Right lobe of liver (tissue), 6 donors: ENCODE measurements at regions not wholly inside any gene's neighbourhood (a gene's known extent, or its start where the extent isn't known, plus 50 kb on each side); places are given as distances from the start of the nearest gene placed in this dataset.

Experiments
- ATAC-seq, 4 donors: fragments of 200-7000 bp; cut with Tn5 transposase; one replicate each; pipeline ENCODE4 v1.9.1; 2020; ENCODE audit warnings: mild to moderate bottlenecking in 4 of 4, moderate library complexity in 4 of 4
- DNase-seq, 3 donors: peaks; one replicate each; pipeline ENCODE4 v3.0.0-alpha.2; 2020
- H3K27ac ChIP-seq, 3 donors: fragments of 200-600 bp; one replicate each; pipeline ENCODE4 v1.8.0; 2022
- H3K27me3 ChIP-seq, 2 donors: fragments of 200-600 bp; one replicate each; pipeline ENCODE4 v1.8.0; 2022
- H3K36me3 ChIP-seq, 4 donors: fragments of 200-600 bp; sonication (generic) in 1 of 4; one replicate each; pipeline versions ENCODE4 v1.5.1 to v1.8.0; 2017 to 2022; ENCODE audit warnings: control low read depth in 1 of 4
- H3K4me1 ChIP-seq, 4 donors: fragments of 200-600 bp; sonication (generic) in 1 of 4; one replicate each; pipeline versions ENCODE4 v1.5.1 to v1.8.0; 2017 to 2022; ENCODE audit warnings: control low read depth in 1 of 4
- H3K4me3 ChIP-seq, 3 donors: fragments of 200-600 bp; one replicate each; pipeline ENCODE4 v1.8.0; 2022
- H3K9me3 ChIP-seq, 4 donors: fragments of 200-600 bp; sonication (generic) in 1 of 4; one replicate each; pipeline versions ENCODE4 v1.5.1 to v1.8.0; 2017 to 2022; ENCODE audit warnings: control low read depth in 1 of 4
- CTCF ChIP-seq, 4 donors: fragments of 200-600 bp in 3 of 4; fragments of 450-650 bp in 1 of 4; IDR thresholded peaks; one replicate each; pipeline versions ENCODE4 v1.5.1 to v1.8.0; 2016 to 2022; ENCODE audit warnings: antibody characterized with exemption in 4 of 4, mild to moderate bottlenecking in 2 of 4
- POLR2A ChIP-seq: fragments of 450-650 bp; IDR thresholded peaks from one replicate; pipeline ENCODE4 v1.6.1; 2017; ENCODE audit warnings: antibody characterized with exemption, mild to moderate bottlenecking
- WGBS: methylation state at CpG from one replicate; pipeline ENCODE4 v1.1.6; 2018; ENCODE audit warnings: low coverage, low lambda C conversion rate; ENCODE audit not compliant: insufficient coverage; ENCODE audit errors: missing lambda C conversion rate; 5-methylcytosine and 5-hydroxymethylcytosine counted together
- intact Hi-C, 2 donors: fragments of 100-400 bp; cut with DNase I; formaldehyde crosslinking; loops; one replicate each; pipeline versions ENCODE4 v1.11.2 to v1.14.1; 2022
- donor health status: DM: no; HTN: yes; CAD: no.
- donor health status: DM: no; HTN: no; CAD: no.
- donor health status: DM: no; HTN: no; CAD: no.
- donor health status: DM: no; HTN: yes; CAD: no.
- donor health status: DM: no; HTN: yes; CAD: no.

- H3K4me1 ChIP-seq, result no peaks in the 10 kb centered on the region
- 65% methylated on average over 3 of the region's 3 CpGs for WGBS
- intact Hi-C loops, result no loop called here
- no peak overlapping the region for H3K27ac ChIP-seq
- TF ChIP-seq POLR2A (no peak), CTCF (IDR thresholded peaks at IDR 0.05) (no peak)
- H3K4me3 ChIP-seq, result no peak overlapping the region
- DNase-seq (no peak), ATAC-seq (no peak)
- H3K27me3 ChIP-seq, result no peaks in the 10 kb centered on the region
- H3K36me3 ChIP-seq, result no peaks in the 10 kb centered on the region
- H3K9me3 ChIP-seq, result no peaks in the 10 kb centered on the region
Measured at GRCh38 chr5:40317023-40317422, 362.7 kb upstream of the PTGER4 start.

GRCh38 chr5:40315126-40315525 lies 364.6 kb upstream of the PTGER4 start:
- H3K36me3 ChIP-seq, result no peaks in the 10 kb centered on the region
- H3K4me3 ChIP-seq, result no peak overlapping the region
- intact Hi-C loops, result no loop called here
- WGBS, result 22% methylated on average over 1 of the region's 1 CpG
- TF ChIP-seq POLR2A (no peak), CTCF (IDR thresholded peaks at IDR 0.05) (no peak)
- ATAC-seq, result no peak
- no peaks in the 10 kb centered on the region for H3K4me1 ChIP-seq
- H3K9me3 ChIP-seq, result no peaks in the 10 kb centered on the region
- no peak for DNase-seq
- H3K27me3 ChIP-seq, result no peaks in the 10 kb centered on the region
- H3K27ac ChIP-seq, result no peak overlapping the region

- Histone ChIP-seq H3K27ac (no peak overlapping the region), H3K4me3 (no peak overlapping the region), H3K9me3 (no peaks in the 10 kb centered on the region), H3K4me1 (no peaks in the 10 kb centered on the region), H3K36me3 (no peaks in the 10 kb centered on the region), H3K27me3 (no peaks in the 10 kb centered on the region)
- intact Hi-C loops, result no loop called here
- WGBS, result 29% methylated on average over 2 of the region's 2 CpGs
- ATAC-seq (no peak), DNase-seq (no peak)
- TF ChIP-seq CTCF (IDR thresholded peaks at IDR 0.05), result no peak
- no peak for TF ChIP-seq POLR2A
Measured at GRCh38 chr5:40314275-40314674, 365.4 kb upstream of the PTGER4 start.

- no peaks in the 10 kb centered on the region for H3K4me1 ChIP-seq
- H3K27me3 ChIP-seq, result no peaks in the 10 kb centered on the region
- TF ChIP-seq POLR2A, result no peak
- TF ChIP-seq CTCF (IDR thresholded peaks at IDR 0.05), result no peak
- no peaks in the 10 kb centered on the region for H3K9me3 ChIP-seq
- H3K27ac ChIP-seq, result no peak overlapping the region
- 29% methylated on average over 2 of the region's 2 CpGs for WGBS
- no peaks in the 10 kb centered on the region for H3K36me3 ChIP-seq
- no peak overlapping the region for H3K4me3 ChIP-seq
- no peak for DNase-seq
- intact Hi-C loops, result no loop called here
- no peak for ATAC-seq
Measured at GRCh38 chr5:40312205-40312604, 367.5 kb upstream of the PTGER4 start.

GRCh38 chr5:40309851-40310250 lies 369.9 kb upstream of the PTGER4 start:
- Histone ChIP-seq H3K27ac (no peak overlapping the region), H3K9me3 (no peaks in the 10 kb centered on the region), H3K4me1 (no peaks in the 10 kb centered on the region), H3K27me3 (no peaks in the 10 kb centered on the region), H3K4me3 (no peak overlapping the region), H3K36me3 (no peaks in the 10 kb centered on the region)
- ATAC-seq, result no peak
- 68% methylated on average over 2 of the region's 2 CpGs for whole genome bisulfite sequencing
- no peak for DNase-seq
- intact Hi-C loops, result no loop called here
- TF ChIP-seq POLR2A, result no peak
- no peak for TF ChIP-seq CTCF (IDR thresholded peaks at IDR 0.05)
